ENCODE measurements at regions not wholly inside any gene's neighbourhood (a gene's known extent, or its start where the extent isn't known, plus 50 kb on each side); places are given as distances from the start of the nearest gene placed in this dataset.

GRCh38 chr14:41047763-41048162 lies 558.9 kb upstream of the LRFN5 start:
- Histone ChIP-seq H4K20me1 (ENCODE audit: control insufficient read depth, insufficient read depth, insufficient read length) (no peaks in the 10 kb centered on the region), H3K9me3 (ENCODE audit: control insufficient read depth, low read depth, low read length) (no peaks in the 10 kb centered on the region), H3K14ac (ENCODE audit: insufficient read depth, low read length) (no peak overlapping the region), H3K18ac (ENCODE audit: insufficient read length, low read depth, low read length) (no peak overlapping the region), H3K79me2 (ENCODE audit: insufficient read depth, low read length) (no peaks in the 10 kb centered on the region), H3K56ac (ENCODE audit: insufficient read length, low read depth, low read length) (no peak overlapping the region), H2AK5ac (ENCODE audit: insufficient read length, low read length) (no peak overlapping the region), H3K9ac (ENCODE audit: extremely low read depth, insufficient read length, low read length) (no peak overlapping the region), H2BK12ac (ENCODE audit: insufficient read length, low read depth, low read length) (no peak overlapping the region), H3K4ac (ENCODE audit: low read depth, low read length) (no peak overlapping the region), H2BK5ac (ENCODE audit: insufficient read length, low read length) (no peak overlapping the region), H3K4me1 (ENCODE audit: insufficient read depth, low read length) (no peaks in the 10 kb centered on the region), H2BK15ac (ENCODE audit: low read depth, low read length) (no peak overlapping the region), H2AFZ (ENCODE audit: low read length) (no peak overlapping the region), H3K27ac (ENCODE audit: insufficient read length, low read depth, low read length) (no peak overlapping the region), H4K8ac (replicated peaks; ENCODE audit: insufficient read length, low read depth, low read length) (no peak overlapping the region), H3K27me3 (ENCODE audit: insufficient read depth, low read length) (no peaks in the 10 kb centered on the region), H4K5ac (ENCODE audit: insufficient read length, low read depth, low read length) (no peak overlapping the region), H3K23ac (ENCODE audit: insufficient read length, low read depth, low read length) (no peak overlapping the region), H3K23me2 (ENCODE audit: insufficient read length, low read depth, low read length, poor library complexity, severe bottlenecking) (no peaks in the 10 kb centered on the region), H3K4me2 (ENCODE audit: insufficient read depth, insufficient read length, low read length) (no peak overlapping the region), H4K91ac (ENCODE audit: insufficient read length, low read depth, low read length) (no peak overlapping the region), H3T11ph (ENCODE audit: low read length) (no peak overlapping the region), H3K79me1 (ENCODE audit: insufficient read depth, low read depth, low read length, poor library complexity, severe bottlenecking) (no peaks in the 10 kb centered on the region), H2BK120ac (ENCODE audit: low read depth, low read length, poor library complexity, severe bottlenecking) (no peak overlapping the region), H2BK20ac (ENCODE audit: low read depth, low read length, poor library complexity, severe bottlenecking) (no peak overlapping the region)
- H3K4me3 Mint-ChIP-seq = no peak overlapping the region
- no peaks in the 10 kb centered on the region for H3K27me3 Mint-ChIP-seq (ENCODE audit: low read depth)
- TF ChIP-seq CTCF (conservative IDR thresholded peaks at IDR 0.05) = no peak
- DNase-seq = no peak
- H3K4me1 Mint-ChIP-seq = peaks cover 0 to 5% of the 10 kb centered on the region in 2 experiments; a peak in 2 of 4 replicates
- WGBS (ENCODE audit: extremely low coverage, insufficient read length, low lambda C conversion rate) = no CpG with 5 or more reads among the region's 1 CpG
- no peaks in the 10 kb centered on the region for H3K9me3 Mint-ChIP-seq
- H3K27ac Mint-ChIP-seq = no peak overlapping the region
- H3K36me3 Mint-ChIP-seq (ENCODE audit: insufficient read depth in 1 of 3, low read depth in 3 of 3) = no peaks in the 10 kb centered on the region
